Esophagus muscularis mucosa (tissue), 4 donors: ENCODE measurements at regions not wholly inside any gene's neighbourhood (a gene's known extent, or its start where the extent isn't known, plus 50 kb on each side); places are given as distances from the start of the nearest gene placed in this dataset.

ENCODE experiments used
- DNase-seq: peaks from one replicate; pipeline ENCODE4 v3.0.0-alpha.2; 2017; ENCODE audit errors: extremely low spot score
- H3K27ac ChIP-seq, 4 donors: fragments of 200-600 bp; sonication (generic); replicated peaks in 1 of 4; 1 replicate in 3 of 4; 2 replicates in 1 of 4; pipeline ENCODE4 v1.5.1; 2016 to 2019; ENCODE audit warnings: mild to moderate bottlenecking in 1 of 4
- H3K27me3 ChIP-seq, 4 donors: fragments of 200-600 bp; sonication (generic); one replicate each; pipeline versions ENCODE4 v1.5.1 to v1.6.0; 2016 to 2019
- H3K36me3 ChIP-seq, 4 donors: fragments of 200-600 bp; sonication (generic); one replicate each; pipeline ENCODE4 v1.5.1; 2016 to 2019
- H3K4me1 ChIP-seq, 4 donors: fragments of 200-600 bp; sonication (generic); one replicate each; pipeline ENCODE4 v1.5.1; 2016 to 2019
- H3K4me3 ChIP-seq, 4 donors: fragments of 200-600 bp; sonication (generic); 1 replicate in 2 of 4; 2 replicates in 2 of 4; pipeline ENCODE4 v1.5.1; 2016 to 2019; ENCODE audit warnings: mild to moderate bottlenecking in 4 of 4, moderate library complexity in 1 of 4
- H3K9me3 ChIP-seq, 4 donors: fragments of 200-600 bp; sonication (generic); 1 replicate in 3 of 4; 2 replicates in 1 of 4; pipeline ENCODE4 v1.5.1; 2016 to 2019
- CTCF ChIP-seq, 3 experiments: fragments of 200-600 bp in 2 of 3; fragments of 450-650 bp in 1 of 3; sonication (generic) in 2 of 3; IDR thresholded peaks; one replicate each; pipeline ENCODE4 v1.5.1; 2017 to 2019; ENCODE audit warnings: antibody characterized with exemption in 3 of 3, mild to moderate bottlenecking in 2 of 3, moderate library complexity in 1 of 3
- EP300 ChIP-seq: sonication (generic); formaldehyde crosslinking; IDR thresholded peaks from one replicate; pipeline ENCODE4 v1.6.1; 2017; ENCODE audit warnings: antibody characterized with exemption
- POLR2A ChIP-seq: fragments of 450-650 bp; IDR thresholded peaks from one replicate; pipeline ENCODE4 v1.6.1; 2017; ENCODE audit warnings: antibody characterized with exemption, moderate library complexity, mild to moderate bottlenecking, low read depth
- POLR2AphosphoS5 ChIP-seq, 2 donors: sonication (generic); formaldehyde crosslinking; IDR thresholded peaks; one replicate each; pipeline ENCODE4 v1.6.1; 2017; ENCODE audit warnings: antibody characterized with exemption in 2 of 2
- WGBS: methylation state at CpG from one replicate; pipeline ENCODE4 v1.1.5; 2018; 5-methylcytosine and 5-hydroxymethylcytosine counted together
- intact Hi-C: fragments of 100-400 bp; cut with DNase I; formaldehyde crosslinking; loops from one replicate; pipeline ENCODE4 v1.15.1; 2023

GRCh38 chr7:119397156-119397555, 875.8 kb upstream of the KCND2 start:
- DNase-seq, result no peak
- TF ChIP-seq POLR2A (no peak), EP300 (no peak), CTCF (IDR thresholded peaks at IDR 0.05) (no peak), POLR2AphosphoS5 (IDR thresholded peaks at IDR 0.05) (no peak)
- intact Hi-C loops, result no loop called here
- Histone ChIP-seq H3K27me3 (no peaks in the 10 kb centered on the region), H3K4me3 (no peak overlapping the region), H3K27ac (no peak overlapping the region), H3K4me1 (no peaks in the 10 kb centered on the region), H3K9me3 (no peaks in the 10 kb centered on the region), H3K36me3 (no peaks in the 10 kb centered on the region)
- 49% methylated on average over 2 of the region's 2 CpGs for WGBS

- DNase-seq, result no peak
- 79% methylated on average over 1 of the region's 1 CpG for WGBS
- no peak for TF ChIP-seq POLR2AphosphoS5 (IDR thresholded peaks at IDR 0.05)
- no peak for TF ChIP-seq EP300
- TF ChIP-seq POLR2A, result no peak
- TF ChIP-seq CTCF (IDR thresholded peaks at IDR 0.05), result no peak
- no peak overlapping the region for H3K27ac ChIP-seq
- peaks cover 0 to 6% (median 1%) of the 10 kb centered on the region in 4 donors for H3K9me3 ChIP-seq
- intact Hi-C loops, result no loop called here
- no peaks in the 10 kb centered on the region for H3K27me3 ChIP-seq
- no peak overlapping the region for H3K4me3 ChIP-seq
- H3K36me3 ChIP-seq, result no peaks in the 10 kb centered on the region
- no peaks in the 10 kb centered on the region for H3K4me1 ChIP-seq
Measured at GRCh38 chr7:119408596-119408995, 864.4 kb upstream of the KCND2 start.

- Histone ChIP-seq H3K27ac (no peak overlapping the region), H3K36me3 (no peaks in the 10 kb centered on the region), H3K4me3 (no peak overlapping the region), H3K4me1 (no peaks in the 10 kb centered on the region), H3K27me3 (no peaks in the 10 kb centered on the region), H3K9me3 (peaks cover 0 to 6% (median 3%) of the 10 kb centered on the region in 4 donors)
- TF ChIP-seq POLR2A, result no peak
- no peak for TF ChIP-seq POLR2AphosphoS5 (IDR thresholded peaks at IDR 0.05)
- DNase-seq, result no peak
- intact Hi-C loops, result no loop called here
- WGBS, result 100% methylated on average over 12 of the region's 22 CpGs
Measured at GRCh38 chr7:119413314-119413805, 859.6 kb upstream of the KCND2 start.

- WGBS, result 85% methylated on average over 4 of the region's 4 CpGs
- H3K36me3 ChIP-seq, result no peaks in the 10 kb centered on the region
- no peak for DNase-seq
- TF ChIP-seq CTCF (IDR thresholded peaks at IDR 0.05), result no peak
- no peak for TF ChIP-seq POLR2A
- TF ChIP-seq EP300, result no peak
- no peak for TF ChIP-seq POLR2AphosphoS5 (IDR thresholded peaks at IDR 0.05)
- peaks cover 0 to 6% (median 3%) of the 10 kb centered on the region in 4 donors for H3K9me3 ChIP-seq
- H3K4me1 ChIP-seq, result no peaks in the 10 kb centered on the region
- H3K4me3 ChIP-seq, result no peak overlapping the region
- intact Hi-C loops, result no loop called here
- H3K27ac ChIP-seq, result no peak overlapping the region
- no peaks in the 10 kb centered on the region for H3K27me3 ChIP-seq
Measured at GRCh38 chr7:119415682-119416081, 857.3 kb upstream of the KCND2 start.

GRCh38 chr7:119421657-119422056, 851.3 kb upstream of the KCND2 start:
- DNase-seq, result no peak
- H3K4me1 ChIP-seq, result no peaks in the 10 kb centered on the region
- H3K27me3 ChIP-seq, result no peaks in the 10 kb centered on the region
- H3K36me3 ChIP-seq, result no peaks in the 10 kb centered on the region
- no peaks in the 10 kb centered on the region for H3K9me3 ChIP-seq
- intact Hi-C loops, result no loop called here
- TF ChIP-seq EP300, result no peak
- no peak for TF ChIP-seq POLR2AphosphoS5 (IDR thresholded peaks at IDR 0.05)
- no peak for TF ChIP-seq POLR2A
- no peak for TF ChIP-seq CTCF (IDR thresholded peaks at IDR 0.05)
- no peak overlapping the region for H3K27ac ChIP-seq
- no peak overlapping the region for H3K4me3 ChIP-seq
- WGBS, result no CpG with 5 or more reads among the region's 1 CpG
